Stomach (tissue), 4 donors: ENCODE measurements at regions not wholly inside any gene's neighbourhood (a gene's known extent, or its start where the extent isn't known, plus 50 kb on each side); places are given as distances from the start of the nearest gene placed in this dataset.

Experiments
- CTCF ChIP-seq, 7 experiments: fragments of 450-650 bp in 4 of 7; fragments of 200-600 bp in 3 of 7; sonication (generic) in 3 of 7; IDR thresholded peaks; one replicate each; pipeline ENCODE4 v1.5.1; 2016 to 2019; ENCODE audit warnings: antibody characterized with exemption in 7 of 7, control low read depth in 2 of 7, mild to moderate bottlenecking in 1 of 7
- POLR2AphosphoS5 ChIP-seq, 3 donors: sonication (generic); formaldehyde crosslinking; IDR thresholded peaks; one replicate each; pipeline ENCODE4 v1.6.1; 2016; ENCODE audit warnings: antibody characterized with exemption in 3 of 3

- TF ChIP-seq CTCF (IDR thresholded peaks at IDR 0.05): no peak
- no peak for TF ChIP-seq POLR2AphosphoS5 (IDR thresholded peaks at IDR 0.05)
Measured at GRCh38 chr6:47141963-47142362, 99.8 kb upstream of the ADGRF1 start.
